ENCODE measurements at regions not wholly inside any gene's neighbourhood (a gene's known extent, or its start where the extent isn't known, plus 50 kb on each side); places are given as distances from the start of the nearest gene placed in this dataset.

DNA sequence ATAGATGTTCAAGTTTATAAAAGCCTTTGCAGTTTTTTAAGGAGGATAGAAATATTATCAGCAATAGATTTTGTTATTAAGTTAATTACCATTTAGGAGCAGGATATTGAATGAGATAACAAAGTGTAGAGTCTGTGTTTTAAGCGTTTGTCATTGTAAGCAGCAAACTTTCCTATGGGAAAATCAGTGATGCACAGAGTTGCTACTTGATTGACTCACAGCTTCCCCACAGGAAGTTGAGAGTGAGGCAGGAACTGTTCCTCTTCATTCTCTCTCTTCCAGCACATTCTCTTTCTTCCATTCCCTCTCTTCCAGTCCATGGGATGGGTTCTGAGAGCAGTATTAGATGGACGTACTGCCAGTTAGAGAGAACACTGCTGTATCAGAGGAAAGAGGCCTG is 867.7 kb upstream of the AGA start:
- no peak for FAIRE-seq

DNA sequence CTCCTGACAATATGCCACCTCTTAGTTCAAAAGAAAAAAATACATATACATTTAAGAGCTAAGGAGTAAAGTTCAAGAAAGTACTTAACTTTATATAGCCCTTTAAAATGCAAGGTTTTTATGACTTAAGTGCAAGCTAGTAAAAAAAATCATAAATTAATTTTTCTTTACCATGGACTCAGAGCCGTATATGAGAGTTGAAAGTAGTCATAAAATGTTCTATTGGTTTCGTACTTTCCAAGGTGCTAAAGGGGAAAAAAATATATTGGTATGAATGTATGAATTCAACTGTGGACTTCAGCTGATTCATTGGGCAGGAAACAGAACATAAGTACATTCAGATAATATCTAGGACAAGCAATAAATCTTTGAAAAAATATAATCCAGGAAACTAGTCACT is 869.8 kb upstream of the AGA start:
- FAIRE-seq = no peak

DNA sequence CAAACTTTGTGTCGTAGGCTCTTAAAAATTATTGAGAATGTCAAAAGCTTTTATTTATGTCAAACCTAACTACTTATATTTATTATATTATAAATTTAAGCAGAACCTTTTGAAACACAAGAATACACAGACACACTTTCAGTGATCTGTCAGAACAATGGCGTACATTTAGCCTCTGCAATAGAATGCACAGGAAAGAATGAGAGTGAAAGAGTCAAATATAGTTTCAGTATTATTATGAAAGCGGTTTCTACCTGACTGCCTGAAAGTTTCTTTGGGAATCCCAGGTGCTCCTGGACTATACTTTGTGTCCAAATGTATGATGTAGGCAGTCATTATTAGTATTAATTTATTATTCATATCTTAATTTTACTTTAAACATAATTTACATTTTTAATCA is 872.0 kb upstream of the AGA start:
- no peak for FAIRE-seq

DNA sequence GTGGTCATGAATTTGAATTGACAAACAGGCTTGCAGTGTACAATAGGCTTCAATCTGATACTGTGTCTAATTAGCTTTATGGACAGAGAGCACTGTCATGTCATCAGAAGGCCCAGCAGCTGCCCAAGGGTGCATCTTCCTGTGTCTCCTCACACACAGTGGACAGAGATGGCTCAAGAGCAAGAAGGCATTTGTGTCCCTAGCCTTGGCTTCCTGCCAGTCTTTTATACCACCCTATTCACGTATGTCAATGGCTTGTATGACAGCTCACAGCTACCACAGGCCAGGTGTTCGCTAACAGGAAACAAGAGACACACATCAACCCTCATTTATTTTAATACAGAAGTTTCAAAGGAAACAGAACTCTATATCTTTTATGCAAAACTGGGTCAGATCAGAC is 874.0 kb upstream of the AGA start:
- no peak for FAIRE-seq

DNA sequence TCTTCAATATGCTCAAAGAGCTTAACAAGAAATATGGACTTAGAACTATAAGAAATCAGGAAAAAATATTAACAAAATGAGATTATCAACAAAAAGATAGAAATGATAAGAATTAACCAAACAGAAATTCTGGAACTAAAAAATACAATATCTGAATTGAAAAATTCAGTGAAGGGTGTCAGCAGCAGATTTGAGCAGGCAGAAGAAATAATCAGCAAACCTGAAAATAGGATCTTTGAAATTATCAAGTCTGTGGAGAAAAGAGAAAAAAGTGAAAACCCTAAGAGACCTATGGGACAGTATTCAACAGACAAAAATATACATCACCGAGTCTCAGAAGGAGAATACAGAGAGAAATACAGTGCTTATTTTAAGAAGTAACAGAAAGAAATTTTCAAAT is 877.8 kb upstream of the AGA start:
- no peak for FAIRE-seq

DNA sequence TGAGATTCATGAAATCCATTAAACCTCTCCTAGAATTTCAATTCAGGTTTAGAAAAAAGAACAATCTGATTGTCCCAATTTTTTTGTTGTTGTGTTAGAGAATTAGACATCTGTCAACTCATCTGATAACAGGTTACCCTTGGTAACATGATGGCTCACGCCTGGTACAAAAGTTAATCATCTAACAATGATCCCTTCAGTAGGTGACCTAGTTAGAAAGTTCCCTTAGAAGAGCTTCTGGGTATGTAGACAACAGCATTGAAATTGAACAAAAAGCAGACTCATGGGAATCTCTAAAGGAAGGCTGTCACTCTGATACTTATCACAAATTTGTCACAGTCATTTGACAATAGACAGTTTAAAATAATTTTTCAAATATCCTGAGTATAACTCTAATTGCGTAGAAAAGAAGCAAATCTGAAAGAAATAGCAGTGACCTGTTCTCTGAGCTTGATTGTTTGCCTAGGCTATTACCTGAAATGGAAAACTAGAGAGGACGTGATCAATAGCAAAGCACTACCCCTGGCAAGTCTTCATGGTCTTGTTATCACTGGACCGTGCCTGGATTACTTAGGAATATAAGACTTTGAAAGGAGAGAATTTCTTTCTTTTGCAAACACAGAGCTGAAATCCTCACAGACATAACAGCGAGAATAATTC is 880.4 kb upstream of the AGA start:
- no peak for FAIRE-seq

DNA sequence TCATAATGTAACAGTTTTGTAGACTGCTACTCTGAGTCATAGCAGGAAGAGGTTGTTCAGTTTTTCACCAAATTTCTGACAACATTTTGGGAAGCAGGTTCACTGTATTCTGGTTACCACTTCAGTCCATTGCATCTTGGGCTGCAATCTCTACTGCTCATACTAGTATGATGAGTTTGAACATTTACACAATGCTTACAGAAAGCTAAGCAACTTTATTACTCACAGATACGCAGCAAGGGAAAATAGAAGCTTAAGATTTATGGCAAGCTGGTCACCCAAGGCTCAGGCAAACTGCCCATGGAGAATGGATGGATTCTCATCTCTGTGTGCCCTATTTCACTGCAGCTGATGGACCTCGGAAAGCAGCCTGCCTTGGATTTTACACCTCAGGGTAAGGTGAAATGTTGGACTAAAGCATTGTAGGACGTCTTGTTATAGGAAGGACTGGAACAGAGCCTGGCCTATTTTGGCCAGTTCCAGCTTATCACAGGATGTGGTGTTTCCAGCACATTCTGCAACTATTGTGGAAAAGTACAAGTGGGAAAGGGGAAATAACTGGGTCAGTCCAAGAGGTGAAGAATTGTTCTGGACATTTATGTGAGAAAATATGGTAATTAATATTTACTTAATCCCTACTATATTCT is 887.1 kb upstream of the AGA start:
- FAIRE-seq = no peak

DNA sequence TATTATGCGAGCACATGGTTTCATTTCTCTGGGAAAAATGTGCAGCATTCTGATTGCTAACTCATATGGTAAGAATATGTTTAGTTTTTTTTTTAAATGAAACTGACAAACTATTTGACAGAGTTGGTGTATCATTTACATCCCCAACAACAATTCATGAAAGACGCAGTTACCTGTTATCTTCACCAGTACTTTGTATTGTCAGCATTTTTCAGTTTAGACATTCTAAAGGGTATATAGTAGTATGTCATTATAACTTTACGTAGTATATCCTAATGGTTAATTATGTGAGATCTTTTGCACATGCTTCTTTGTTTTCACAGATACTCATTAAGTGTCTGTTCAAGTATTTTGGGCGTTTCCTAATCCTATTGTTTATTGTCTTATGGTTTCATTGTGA is 891.1 kb upstream of the AGA start:
- no peak for FAIRE-seq

DNA sequence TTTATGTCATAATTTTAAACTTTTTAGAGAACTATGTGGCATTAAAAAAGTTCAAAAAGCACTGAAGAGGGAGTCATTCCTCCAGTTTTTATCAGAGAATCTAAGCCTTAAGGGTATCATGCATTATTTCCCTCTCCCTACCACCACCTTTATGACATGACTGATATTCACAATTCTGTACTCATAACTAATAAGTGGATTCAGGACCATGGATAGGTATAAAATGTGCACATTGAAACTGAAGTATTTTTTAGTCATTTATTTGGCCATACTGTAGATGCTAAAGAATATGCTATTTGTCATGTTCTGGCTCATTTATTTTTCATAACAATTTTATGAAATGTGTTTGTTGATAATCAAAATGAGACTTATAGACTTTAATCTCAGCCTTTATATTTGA is 897.5 kb upstream of the AGA start:
- FAIRE-seq = no peak

DNA sequence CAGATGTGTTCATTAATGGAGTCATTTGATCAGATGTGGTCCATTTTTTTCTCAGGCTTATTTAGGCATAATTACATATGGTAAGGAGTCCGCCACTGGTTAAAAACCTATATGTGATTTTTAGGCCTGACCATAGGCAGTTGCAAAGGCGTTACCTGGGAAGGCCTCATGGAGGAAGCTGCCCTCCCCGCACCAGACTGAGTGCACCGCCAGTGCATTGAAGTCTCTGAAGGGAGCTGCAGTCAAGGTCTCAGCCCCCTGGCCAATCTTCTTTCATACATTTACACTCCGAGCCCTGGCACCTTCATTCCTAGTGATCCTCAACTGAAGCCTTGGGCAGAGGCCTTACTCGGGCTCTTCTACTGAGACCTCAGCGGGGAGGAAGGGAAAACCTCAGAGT is 898.2 kb upstream of the AGA start:
- no peak for FAIRE-seq

DNA sequence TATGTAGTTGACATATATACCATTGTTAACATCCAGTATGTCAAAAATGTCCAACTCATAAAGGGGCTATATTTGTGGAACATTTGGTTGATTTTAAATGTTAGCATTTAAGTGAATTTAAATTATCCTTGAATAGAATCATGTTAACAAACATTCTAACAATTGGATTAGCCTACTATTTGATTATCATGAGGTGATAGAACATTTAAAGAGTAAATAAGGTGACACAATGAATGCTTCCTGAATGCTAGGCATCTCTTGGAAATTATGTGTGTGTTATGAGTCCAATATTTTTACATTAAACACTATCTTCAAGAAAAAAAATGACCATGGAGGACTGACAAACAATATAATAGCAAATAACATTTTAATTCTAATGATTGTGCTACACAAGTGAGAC is 901.9 kb upstream of the AGA start:
- FAIRE-seq = no peak

DNA sequence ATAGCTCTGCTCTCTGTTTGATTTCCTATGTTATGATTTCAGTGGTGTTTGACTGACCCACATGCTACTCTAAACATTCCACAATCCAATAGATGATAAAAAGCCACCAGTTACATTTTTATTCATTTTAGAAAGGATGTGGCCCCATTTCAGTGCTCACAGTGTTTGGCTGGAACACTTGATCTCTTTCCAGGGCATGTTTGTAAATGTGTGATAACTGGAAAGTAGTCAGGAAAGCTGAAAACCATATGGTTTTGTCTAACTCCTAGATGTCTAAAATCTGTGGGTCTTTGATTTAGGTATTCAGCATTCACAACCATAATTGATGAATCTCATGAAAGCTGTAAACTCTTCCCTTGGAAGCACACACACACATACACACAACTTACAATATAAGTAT is 904.9 kb upstream of the AGA start:
- FAIRE-seq = no peak

DNA sequence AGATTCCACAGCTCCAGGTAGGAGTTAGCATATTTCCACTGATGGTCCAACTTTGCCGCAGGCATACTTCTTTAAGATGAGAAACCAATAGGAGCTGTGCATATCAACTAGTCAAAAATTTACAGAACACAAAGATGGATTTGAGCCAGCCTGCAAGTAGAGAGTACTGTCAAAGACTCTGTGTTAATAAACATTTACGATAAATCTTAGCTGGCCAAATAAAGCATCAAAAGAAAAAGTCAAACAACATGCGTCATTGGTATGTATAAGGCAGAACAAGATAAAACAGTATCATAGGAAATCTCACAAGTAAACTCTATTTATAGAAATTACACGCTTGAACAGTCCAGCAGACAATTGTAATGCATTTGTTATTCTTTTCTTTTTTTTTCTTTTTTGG is 907.4 kb upstream of the AGA start:
- FAIRE-seq = no peak

DNA sequence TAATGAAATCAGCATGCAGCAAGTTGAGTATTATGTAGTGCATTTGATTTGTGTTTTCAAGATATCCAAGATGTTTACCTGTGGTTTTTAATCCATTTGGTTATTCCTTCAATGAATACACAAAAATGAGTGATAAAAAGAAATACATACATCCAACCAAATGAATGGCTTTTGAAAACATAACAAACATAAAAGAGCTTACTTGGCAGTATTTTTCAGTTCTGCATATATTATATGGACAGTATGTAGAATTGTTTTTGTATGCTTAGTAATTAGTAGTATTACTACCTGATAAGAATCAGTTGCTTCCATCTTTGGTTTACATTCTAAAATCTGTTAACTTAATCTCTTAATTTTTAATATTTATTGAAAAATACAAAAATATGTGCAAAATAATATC is 908.9 kb upstream of the AGA start:
- FAIRE-seq = no peak

DNA sequence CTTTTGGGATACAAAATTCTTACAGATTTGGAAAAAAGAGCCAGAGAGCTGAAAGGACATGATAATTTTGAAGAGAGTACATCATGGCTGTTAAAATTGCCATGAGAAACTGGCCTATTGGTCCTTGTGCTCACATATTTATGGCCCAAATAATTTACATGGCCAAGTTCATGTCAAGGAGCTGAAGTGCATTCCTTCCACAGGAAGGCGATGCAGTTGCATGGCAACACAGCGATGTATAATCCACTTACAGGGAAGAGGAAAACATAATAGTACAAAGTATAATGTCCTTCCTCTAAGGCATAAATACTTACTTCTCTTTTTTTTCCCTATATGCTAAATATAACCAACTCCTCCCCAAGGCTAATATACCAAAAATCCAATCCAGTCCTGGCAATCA is 914.5 kb upstream of the AGA start:
- FAIRE-seq = no peak

DNA sequence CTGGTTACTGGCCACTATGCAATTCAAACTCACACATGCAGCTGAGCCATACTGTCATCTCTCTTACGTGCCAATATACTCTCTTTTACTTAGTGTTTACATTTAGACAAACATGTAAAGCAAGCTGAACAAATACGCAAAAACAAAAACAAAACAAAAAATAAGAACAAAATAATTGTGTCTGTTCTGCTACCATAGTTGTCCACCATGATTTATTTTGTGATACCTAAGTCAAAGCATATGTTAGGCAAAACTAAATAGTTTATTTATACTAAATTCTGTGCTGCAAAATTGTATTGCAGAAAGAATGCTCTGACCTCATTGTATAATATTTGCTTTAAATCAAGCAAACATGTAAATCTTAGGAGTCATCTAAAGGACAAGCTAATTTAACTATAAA is 943.2 kb upstream of the AGA start:
- no peak for FAIRE-seq

DNA sequence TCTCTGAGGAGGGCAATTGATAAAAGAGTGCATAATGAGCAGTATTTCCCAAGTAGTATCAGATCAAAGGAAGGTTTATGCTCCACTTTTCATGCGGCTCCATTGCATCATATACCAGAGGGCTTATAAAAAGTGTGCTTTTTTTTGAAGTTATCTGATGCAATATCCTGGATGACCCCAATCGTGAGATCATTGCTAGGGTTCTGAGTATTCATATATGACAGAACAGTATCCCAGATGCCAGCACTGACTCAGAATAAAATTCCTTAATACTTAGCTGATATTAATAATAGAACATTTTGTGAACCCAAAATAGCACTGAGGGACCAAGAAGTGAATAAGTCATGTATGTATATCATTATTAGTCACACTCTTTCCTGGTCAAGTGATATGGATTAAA is 945.5 kb upstream of the AGA start:
- no peak for FAIRE-seq

DNA sequence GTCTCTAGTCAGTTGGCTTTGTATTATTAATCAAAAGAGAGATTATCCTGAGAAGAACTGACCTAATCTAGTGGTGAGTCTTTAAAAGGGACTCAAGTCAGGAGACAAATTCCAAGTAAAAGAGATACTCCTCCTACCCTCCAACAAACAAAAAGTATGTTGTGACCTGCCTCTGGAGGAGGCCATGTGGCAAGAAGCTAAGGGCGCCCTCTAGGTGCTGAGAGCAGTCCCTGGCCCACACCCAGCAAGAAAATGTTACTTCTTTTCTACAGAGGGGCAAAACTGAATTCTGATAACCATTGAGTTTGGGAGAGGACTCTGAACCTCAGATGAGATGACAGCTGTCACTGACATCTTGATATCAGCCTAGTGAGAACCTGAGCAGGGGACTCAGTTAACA is 953.6 kb upstream of the AGA start:
- FAIRE-seq = no peak

DNA sequence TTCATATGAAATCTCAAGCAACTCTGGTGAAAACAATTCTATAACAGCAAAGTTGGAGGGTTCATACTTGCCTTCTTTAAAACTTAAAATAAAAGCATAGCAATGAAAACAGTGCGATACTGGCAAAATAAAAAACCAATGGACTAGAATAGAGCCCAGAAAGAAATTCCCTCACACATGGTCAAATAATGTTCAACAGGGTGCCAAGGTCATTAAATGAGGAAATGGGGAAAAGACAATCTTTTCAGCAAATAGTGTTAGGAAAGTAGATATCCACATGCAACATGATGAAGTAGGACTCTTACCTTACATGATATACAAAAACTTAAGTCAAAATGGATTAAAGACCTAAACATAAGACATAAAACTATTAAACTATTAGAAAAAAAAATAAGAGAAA is 970.2 kb upstream of the AGA start:
- no peak for FAIRE-seq

DNA sequence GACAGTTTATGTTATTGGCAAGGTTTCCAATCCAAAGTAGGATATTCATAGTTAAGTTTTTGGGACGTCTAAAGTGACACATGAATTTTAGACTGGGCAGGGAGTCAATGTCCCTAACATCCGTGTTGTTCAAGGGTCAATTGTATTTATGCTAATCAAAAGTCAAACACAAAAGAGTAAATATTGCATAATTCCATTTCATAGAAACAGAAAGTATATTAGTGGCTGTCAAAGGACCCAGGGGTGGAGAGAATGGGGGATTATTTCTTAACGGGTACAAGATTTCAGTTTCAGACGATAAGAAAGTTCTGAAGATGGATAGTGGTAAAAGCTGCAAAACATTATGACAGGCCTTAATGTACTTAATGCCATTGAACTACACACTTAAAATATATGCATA is 971.8 kb upstream of the AGA start:
- no peak for FAIRE-seq

DNA sequence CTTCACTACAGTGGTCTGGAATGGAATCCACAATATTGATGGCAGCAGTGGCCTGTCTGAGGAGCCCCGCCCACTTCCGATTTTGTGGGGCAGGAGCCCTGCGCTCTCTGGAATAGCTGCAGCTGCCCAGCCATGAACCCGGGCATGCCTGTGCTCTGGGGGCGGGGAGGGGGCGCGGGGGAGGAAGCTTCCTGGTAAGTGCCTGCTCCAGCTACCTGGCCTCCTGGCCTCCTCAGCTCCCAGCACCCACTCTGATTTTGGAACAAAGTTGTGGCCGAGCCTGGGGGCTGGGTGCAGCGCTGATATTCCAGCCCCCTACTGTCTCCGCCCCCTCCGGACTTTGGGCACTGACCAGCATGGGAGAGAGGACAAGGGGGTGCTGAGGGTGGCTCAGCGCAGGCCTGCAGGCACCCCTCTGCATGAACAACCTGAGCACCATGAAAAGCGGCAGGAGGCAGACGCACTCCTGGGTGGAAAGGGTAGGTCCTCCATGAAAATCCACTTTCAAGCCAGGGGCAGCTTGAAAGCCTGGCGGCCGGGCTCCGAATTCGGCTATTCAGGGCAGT is 972.7 kb upstream of the AGA start:
- no peak for FAIRE-seq

DNA sequence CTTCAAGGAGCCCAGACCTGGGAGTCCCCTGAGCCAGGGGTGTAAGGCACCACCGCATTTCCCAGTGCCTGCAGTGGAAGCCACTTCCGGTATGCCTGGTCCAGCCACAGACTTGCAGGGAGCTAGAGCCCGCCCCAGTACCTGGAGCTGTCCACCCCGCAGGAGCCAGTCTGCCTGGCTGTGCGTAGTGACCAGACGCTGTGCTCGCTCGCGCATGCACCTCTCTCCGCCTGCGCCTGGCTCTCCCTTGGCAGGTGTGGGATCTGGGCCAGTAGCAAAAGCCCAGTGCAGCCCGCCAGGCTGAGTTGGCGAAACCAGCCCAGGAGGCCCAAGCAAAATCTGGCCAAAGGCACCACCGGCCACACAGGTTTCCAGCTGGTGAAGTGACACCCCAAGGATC is 973.7 kb upstream of the AGA start:
- no peak for FAIRE-seq

DNA sequence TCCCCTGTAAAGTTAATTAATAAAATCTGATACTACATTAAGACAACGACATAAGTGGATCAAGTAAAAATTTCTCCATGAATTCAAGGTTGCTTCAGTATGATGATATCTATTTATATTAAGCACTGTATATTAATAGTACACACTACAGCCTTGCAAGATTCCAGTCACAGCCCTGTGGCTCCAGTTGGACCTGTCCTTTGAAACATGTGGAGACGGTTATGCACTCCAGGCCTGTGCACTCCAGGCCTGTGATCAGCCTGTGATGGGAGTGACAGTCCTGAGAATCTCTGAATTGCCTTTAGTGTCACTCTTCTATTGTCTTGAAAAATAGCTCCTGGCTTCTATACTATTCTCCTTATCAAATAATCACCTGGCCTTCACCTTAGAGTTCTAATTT is 981.1 kb upstream of the AGA start:
- no peak for FAIRE-seq

DNA sequence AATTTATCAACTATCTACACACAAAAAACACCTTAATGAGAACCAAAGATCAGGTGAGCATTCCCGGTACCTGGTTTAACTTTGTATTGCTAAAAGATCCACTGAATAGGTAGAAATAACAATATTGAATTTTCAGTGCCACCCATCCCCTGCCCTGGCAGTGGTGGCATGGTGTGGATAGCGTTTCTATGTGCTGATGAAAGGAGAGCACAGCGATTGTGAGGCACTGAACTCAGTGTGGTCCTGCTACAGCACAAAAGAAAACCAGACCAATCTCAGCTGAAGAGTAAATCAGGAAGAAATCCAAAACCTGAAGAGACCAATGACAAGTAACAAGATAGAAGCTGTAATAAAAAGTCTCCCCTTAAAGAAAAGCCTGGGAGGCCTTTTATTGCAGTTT is 984.6 kb upstream of the AGA start:
- FAIRE-seq = no peak

DNA sequence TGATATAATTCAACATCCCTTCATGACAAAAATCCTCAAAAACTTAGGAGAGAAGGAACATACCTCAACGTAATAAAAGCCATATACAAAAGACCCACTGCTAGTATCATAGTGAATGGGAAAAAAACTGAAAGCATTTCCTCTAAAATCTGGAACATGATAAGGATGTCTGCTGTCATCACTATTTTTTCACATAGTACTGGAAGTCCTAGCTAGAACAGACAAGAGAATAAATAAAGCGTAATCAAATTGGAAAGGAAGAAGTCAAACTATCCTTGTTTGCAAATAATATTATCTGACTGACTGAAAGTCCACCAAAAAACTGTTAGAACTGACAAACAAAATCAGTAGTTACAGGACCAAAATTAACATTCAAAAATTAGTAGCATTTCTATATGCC is 985.4 kb upstream of the AGA start:
- FAIRE-seq = no peak

Measured in G401.6 (cell line).